ENCODE measurements at regions not wholly inside any gene's neighbourhood (a gene's known extent, or its start where the extent isn't known, plus 50 kb on each side); places are given as distances from the start of the nearest gene placed in this dataset.
"Not testable (repeated sequence)": the region's sequence is repeated elsewhere in the genome, so short reads cannot be mapped to it uniquely, and the experiment has no call there.

- H3K4me3 ChIP-seq (ENCODE audit: low read length): no peak overlapping the region
- TF ChIP-seq CTCF (IDR thresholded peaks at IDR 0.05; ENCODE audit: insufficient read depth, low read depth, low read length, missing control alignments): no peak
- peak; percentile 49 for DNase-seq (ENCODE audit: low read depth)
These were observed 87.5 kb upstream of the RUNX3 start for GRCh38 chr1:25017436-25018109.

GRCh38 chr1:25012966-25013962 lies 83.2 kb upstream of the RUNX3 start:
- no peak overlapping the region for H3K4me3 ChIP-seq (ENCODE audit: low read length)
- TF ChIP-seq CTCF (IDR thresholded peaks at IDR 0.05; ENCODE audit: insufficient read depth, low read depth, low read length, missing control alignments): no peak
- no peak for DNase-seq (ENCODE audit: low read depth)

GRCh38 chr1:25011943-25012638 lies 82.0 kb upstream of the RUNX3 start:
- H3K4me3 ChIP-seq (ENCODE audit: low read length): no peak overlapping the region
- DNase-seq (ENCODE audit: low read depth): no peak
- TF ChIP-seq CTCF (IDR thresholded peaks at IDR 0.05; ENCODE audit: insufficient read depth, low read depth, low read length, missing control alignments): no peak

DNA sequence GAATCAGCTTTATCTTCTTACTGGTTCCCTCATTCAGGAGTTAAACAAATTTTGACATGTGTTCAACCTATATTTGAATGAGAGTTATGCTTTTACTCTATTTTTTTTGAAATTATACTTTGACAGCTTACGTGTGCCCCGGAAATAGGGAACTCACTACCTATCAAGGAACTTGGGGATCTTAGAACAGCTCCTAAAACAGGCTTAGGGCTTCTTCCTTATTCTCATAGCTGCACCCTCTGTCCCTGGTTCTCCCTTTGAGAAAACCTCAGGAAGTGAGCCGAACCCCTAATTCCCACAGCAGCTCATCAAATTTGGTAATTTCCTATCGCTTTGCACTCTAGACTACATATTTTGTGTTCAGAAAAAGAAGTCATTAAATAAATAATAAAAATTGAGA lies 81.2 kb upstream of the RUNX3 start:
- TF ChIP-seq CTCF (IDR thresholded peaks at IDR 0.05; ENCODE audit: insufficient read depth, low read depth, low read length, missing control alignments): no peak
- H3K4me3 ChIP-seq (ENCODE audit: low read length): no peak overlapping the region
- no peak for DNase-seq (ENCODE audit: low read depth)

- DNase-seq (ENCODE audit: low read depth): peak; percentile 21
- H3K4me3 ChIP-seq (ENCODE audit: low read length): no peak overlapping the region
- no peak for TF ChIP-seq CTCF (IDR thresholded peaks at IDR 0.05; ENCODE audit: insufficient read depth, low read depth, low read length, missing control alignments)
These were observed 79.7 kb upstream of the RUNX3 start for GRCh38 chr1:25009671-25010262.

DNA sequence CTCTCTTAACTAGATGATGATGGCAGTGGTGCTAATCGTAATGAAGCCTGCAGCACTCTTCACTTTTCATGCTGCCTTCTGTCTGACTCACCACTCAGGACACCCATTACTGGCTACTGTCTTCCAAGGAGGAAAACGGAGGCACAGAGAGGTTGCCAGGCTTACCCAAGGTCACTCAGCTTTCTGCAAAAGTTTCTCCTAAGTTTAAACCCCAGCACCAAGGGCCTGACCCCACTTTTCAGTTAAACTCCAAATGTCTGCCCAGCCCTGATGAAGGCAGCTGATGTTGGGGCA lies 78.1 kb upstream of the RUNX3 start:
- DNase-seq (ENCODE audit: low read depth): peak; percentile 75
- TF ChIP-seq CTCF (IDR thresholded peaks at IDR 0.05; ENCODE audit: insufficient read depth, low read depth, low read length, missing control alignments): no peak
- H3K4me3 ChIP-seq (ENCODE audit: low read length): no peak overlapping the region

DNA sequence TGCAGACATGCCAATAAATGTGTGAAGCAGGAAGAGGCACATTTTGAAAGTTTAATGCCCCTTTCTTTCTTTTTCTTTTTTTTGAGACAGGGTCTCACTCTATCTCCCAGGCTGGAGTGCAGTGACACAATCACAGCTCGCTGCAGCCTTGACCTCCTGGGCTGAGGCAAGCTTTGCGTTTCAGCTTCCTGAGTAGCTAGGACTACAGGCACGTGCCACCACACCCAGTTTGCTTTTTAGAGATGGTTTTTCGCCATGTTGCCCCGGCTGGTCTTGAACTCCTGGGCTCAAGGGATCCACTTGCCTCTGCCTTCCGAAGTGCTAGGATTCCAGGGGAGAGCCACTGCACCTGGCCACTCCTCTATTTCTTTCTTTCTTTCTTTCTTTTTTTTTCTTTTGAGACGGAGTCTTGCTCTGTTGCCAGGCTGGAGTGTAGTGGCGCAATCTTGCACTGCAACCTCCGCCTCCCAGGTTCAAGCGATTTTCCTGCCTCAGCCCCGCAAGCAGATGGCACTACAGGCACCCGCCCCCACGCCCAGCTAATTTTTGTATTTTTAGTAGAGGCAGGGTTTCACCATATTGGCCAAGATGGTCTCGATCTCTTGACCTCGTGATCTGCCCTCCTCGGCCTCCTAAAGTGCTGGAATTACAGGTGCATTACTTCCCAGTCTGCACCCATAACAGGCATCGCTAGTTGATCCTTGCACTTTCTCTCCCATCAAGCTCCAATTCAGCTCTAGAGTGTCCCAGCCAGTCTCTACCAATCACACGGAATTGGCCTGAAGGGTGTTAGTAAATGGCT lies 77.5 kb upstream of the RUNX3 start:
- not testable (repeated sequence) for H3K4me3 ChIP-seq (ENCODE audit: low read length)
- DNase-seq (ENCODE audit: low read depth): peak; percentile 27
